ENCODE measurements at regions not wholly inside any gene's neighbourhood (a gene's known extent, or its start where the extent isn't known, plus 50 kb on each side); places are given as distances from the start of the nearest gene placed in this dataset.

- DNase-seq = no peak
Observed at GRCh38 chr5:152884006-152884405, 478.9 kb upstream of the NMUR2 start.

- DNase-seq = no peak
Observed at GRCh38 chr5:152900332-152900731, 495.3 kb upstream of the NMUR2 start.

- no peak for DNase-seq
Observed at GRCh38 chr5:152901754-152902153, 496.7 kb upstream of the NMUR2 start.

- DNase-seq = no peak
Observed at GRCh38 chr5:152905286-152905685, 500.2 kb upstream of the NMUR2 start.

- DNase-seq = no peak
Observed at GRCh38 chr5:152907488-152908245, 502.6 kb upstream of the NMUR2 start.

- no peak for DNase-seq
Observed at GRCh38 chr5:152912924-152913323, 507.8 kb upstream of the NMUR2 start.

GRCh38 chr5:152932621-152933020 is 527.5 kb upstream of the NMUR2 start:
- no peak for DNase-seq

- no peak for DNase-seq
Observed at GRCh38 chr5:152933056-152933455, 528.0 kb upstream of the NMUR2 start.

- no peak for DNase-seq
Observed at GRCh38 chr5:152938630-152939029, 533.6 kb upstream of the NMUR2 start.

GRCh38 chr5:152942633-152943336 is 537.7 kb upstream of the NMUR2 start:
- DNase-seq = no peak

- DNase-seq = no peak
Observed at GRCh38 chr5:152953788-152954483, 536.5 kb upstream of the GRIA1 start.

GRCh38 chr5:152956943-152957613 is 533.4 kb upstream of the GRIA1 start:
- DNase-seq = no peak

GRCh38 chr5:152978141-152978835 is 512.2 kb upstream of the GRIA1 start:
- DNase-seq = no peak

GRCh38 chr5:152987131-152987530 is 503.3 kb upstream of the GRIA1 start:
- no peak for DNase-seq

- DNase-seq = no peak
Observed at GRCh38 chr5:152990217-152990616, 500.3 kb upstream of the GRIA1 start.

- no peak for DNase-seq
Observed at GRCh38 chr5:152990649-152991048, 499.8 kb upstream of the GRIA1 start.

- DNase-seq = no peak
Observed at GRCh38 chr5:152994033-152994680, 496.3 kb upstream of the GRIA1 start.

- DNase-seq = no peak
Observed at GRCh38 chr5:152995214-152995725, 495.2 kb upstream of the GRIA1 start.

- no peak for DNase-seq
Observed at GRCh38 chr5:153005711-153006110, 484.8 kb upstream of the GRIA1 start.

GRCh38 chr5:153006681-153007080 is 483.8 kb upstream of the GRIA1 start:
- DNase-seq = no peak

- no peak for DNase-seq
Observed at GRCh38 chr5:153014194-153014593, 476.3 kb upstream of the GRIA1 start.

GRCh38 chr5:153018121-153018520 is 472.3 kb upstream of the GRIA1 start:
- no peak for DNase-seq

Data from activated CD4-positive, alpha-beta T cell treated with anti-CD3 and anti-CD28 coated beads, Interleukin-2, amount 50 U/mL, for 1 hour (primary cell).